CD4-positive, alpha-beta memory T cell (primary cell): ENCODE measurements at regions not wholly inside any gene's neighbourhood (a gene's known extent, or its start where the extent isn't known, plus 50 kb on each side); places are given as distances from the start of the nearest gene placed in this dataset.

Experiments used
- CTCF ChIA-PET: fragments of 350-600 bp; sonication (Branson Sonifier 250); formaldehyde crosslinking; loops from one replicate; lab custom pipeline; 2021; ENCODE audit warnings: inconsistent platforms; ENCODE audit not compliant: partially characterized antibody; lab: Charles Lee
- POLR2A ChIA-PET: fragments of 350-600 bp; sonication (Branson Sonifier 250); formaldehyde crosslinking; loops from one replicate; lab custom pipeline; 2021; ENCODE audit not compliant: partially characterized antibody; lab: Charles Lee
- DNase-seq, 5 donors: peaks; one replicate each; pipeline versions ENCODE4 v3.0.0 to v3.0.0-alpha.2; 2020 to 2022; ENCODE audit warnings: mixed read lengths in 1 of 5
- H3K27ac ChIP-seq: one replicate; pipeline ENCODE4 v1.7.0; 2013; ENCODE audit warnings: low read depth, low read length
- H3K27me3 ChIP-seq: 2 replicates; pipeline ENCODE4 v1.7.0; 2013; ENCODE audit warnings: mild to moderate bottlenecking, low read length, moderate library complexity; ENCODE audit not compliant: insufficient read depth
- H3K36me3 ChIP-seq: 2 replicates; pipeline ENCODE4 v1.7.0; 2013; ENCODE audit warnings: mild to moderate bottlenecking, low read length, moderate library complexity; ENCODE audit not compliant: insufficient read depth
- H3K4me1 ChIP-seq: 2 replicates; pipeline ENCODE4 v1.7.0; 2013; ENCODE audit warnings: mild to moderate bottlenecking, low read length, moderate library complexity; ENCODE audit not compliant: insufficient read depth
- H3K4me3 ChIP-seq, 2 donors: one replicate each; pipeline ENCODE4 v1.7.0; 2013; ENCODE audit warnings: low read length in 2 of 2, mild to moderate bottlenecking in 1 of 2
- H3K9me3 ChIP-seq, 2 donors: one replicate each; pipeline ENCODE4 v1.7.0; 2013; ENCODE audit warnings: low read length in 2 of 2, control low read depth in 1 of 2; ENCODE audit not compliant: control insufficient read depth in 1 of 2
- H3K27ac Mint-ChIP-seq, 7 donors: one replicate each; pipeline ENCODE4 v1.8.0; 2020 to 2021; ENCODE audit warnings: mixed read lengths in 7 of 7, mild to moderate bottlenecking in 6 of 7, inconsistent platforms in 3 of 7, moderate library complexity in 3 of 7
- H3K27me3 Mint-ChIP-seq, 2 donors: one replicate each; pipeline ENCODE4 v1.8.0; 2020 to 2021; ENCODE audit warnings: mixed read lengths in 2 of 2
- H3K36me3 Mint-ChIP-seq, 2 donors: one replicate each; pipeline ENCODE4 v1.8.0; 2020 to 2021; ENCODE audit warnings: mixed read lengths in 2 of 2, inconsistent platforms in 1 of 2, mild to moderate bottlenecking in 1 of 2
- H3K4me1 Mint-ChIP-seq, 4 donors: one replicate each; pipeline ENCODE4 v1.8.0; 2020 to 2021; ENCODE audit warnings: mixed read lengths in 4 of 4, mild to moderate bottlenecking in 1 of 4
- H3K4me3 Mint-ChIP-seq, 8 donors: one replicate each; pipeline ENCODE4 v1.8.0; 2020 to 2021; ENCODE audit warnings: mixed read lengths in 8 of 8, mild to moderate bottlenecking in 7 of 8, moderate library complexity in 6 of 8, inconsistent platforms in 3 of 8
- H3K9me3 Mint-ChIP-seq, 8 donors: one replicate each; pipeline ENCODE4 v1.8.0; 2020 to 2021; ENCODE audit warnings: mixed read lengths in 8 of 8, mild to moderate bottlenecking in 5 of 8, inconsistent platforms in 3 of 8, moderate library complexity in 1 of 8
- intact Hi-C: fragments of 100-400 bp; cut with micrococcal nuclease; formaldehyde crosslinking; loops from one replicate; pipeline ENCODE4 v1.15.1; 2023

DNA sequence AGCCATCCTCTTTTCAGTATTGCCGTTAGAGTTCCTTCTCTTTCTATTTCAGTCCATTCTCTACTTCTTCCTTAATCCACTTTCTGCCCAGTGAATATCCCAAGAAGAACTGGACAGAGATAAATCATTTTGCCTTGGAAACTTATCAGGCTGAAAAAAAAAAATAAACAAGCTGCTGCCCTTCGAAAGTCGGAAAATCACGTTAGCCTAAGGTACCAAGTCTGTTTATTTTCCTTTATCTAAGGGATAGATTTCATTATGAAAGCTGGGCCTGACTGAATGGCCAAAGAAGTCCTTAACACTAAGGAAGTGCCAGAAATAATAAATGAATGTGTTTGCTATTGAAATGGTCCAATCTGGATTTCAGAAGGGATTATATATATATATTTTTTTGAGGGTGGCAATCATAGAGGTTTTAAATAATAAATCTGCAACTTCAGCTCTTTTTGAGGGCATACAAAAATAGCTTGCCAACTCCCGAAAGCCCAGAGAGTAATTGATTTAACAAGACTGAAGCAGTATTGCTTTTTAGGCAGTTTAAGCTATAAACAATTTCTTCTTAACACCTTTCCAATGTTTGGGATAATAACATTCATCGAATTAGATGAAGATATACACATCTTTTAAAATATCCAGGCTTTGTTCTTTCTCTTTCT is 127.0 kb upstream of the STMND1 start:
- no peaks in the 10 kb centered on the region for H3K9me3 ChIP-seq
- DNase-seq = no peak
- no peak overlapping the region for H3K4me3 Mint-ChIP-seq
- no peak overlapping the region for H3K27ac Mint-ChIP-seq
- H3K4me1 Mint-ChIP-seq = peaks cover 0 to 3% (median 1%) of the 10 kb centered on the region in 4 donors
- intact Hi-C loops = no loop called here
- H3K4me1 ChIP-seq = no peaks in the 10 kb centered on the region
- H3K4me3 ChIP-seq = no peak overlapping the region
- CTCF ChIA-PET = interaction anchor here (1.0 kb wide), 1 partner anchor 10 kb away, joined by 4 read pairs; no protein-coding TSS in a partner anchor
- no peaks in the 10 kb centered on the region for H3K36me3 ChIP-seq
- H3K27ac ChIP-seq = no peak overlapping the region
- H3K27me3 Mint-ChIP-seq = peaks cover 15 to 35% of the 10 kb centered on the region in 2 donors
- H3K9me3 Mint-ChIP-seq = peaks cover 0 to 3% (median 0%) of the 10 kb centered on the region in 8 donors
- no peaks in the 10 kb centered on the region for H3K27me3 ChIP-seq
- H3K36me3 Mint-ChIP-seq = no peaks in the 10 kb centered on the region
- POLR2A ChIA-PET = no interaction called here

DNA sequence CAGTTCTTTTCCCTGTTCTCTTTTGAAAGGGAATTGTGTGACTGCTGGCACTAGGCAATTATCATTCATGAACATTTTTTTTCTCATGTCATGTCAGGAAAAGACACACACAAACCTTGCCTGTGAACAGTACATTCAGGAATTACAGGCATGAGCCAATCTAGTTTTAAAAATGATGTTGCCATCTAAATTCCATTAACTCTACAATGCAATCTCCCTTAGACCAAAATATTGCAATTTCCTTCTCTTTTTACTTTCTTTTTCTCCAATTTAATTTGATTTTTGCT is 127.5 kb upstream of the STMND1 start:
- Histone ChIP-seq H3K27ac (no peak overlapping the region), H3K27me3 (no peaks in the 10 kb centered on the region), H3K4me3 (no peak overlapping the region), H3K4me1 (no peaks in the 10 kb centered on the region), H3K36me3 (no peaks in the 10 kb centered on the region), H3K9me3 (no peaks in the 10 kb centered on the region)
- H3K36me3 Mint-ChIP-seq = no peaks in the 10 kb centered on the region
- intact Hi-C loops = no loop called here
- H3K9me3 Mint-ChIP-seq = peaks cover 0 to 1% (median 0%) of the 10 kb centered on the region in 8 donors
- H3K27me3 Mint-ChIP-seq = peaks cover 13 to 33% of the 10 kb centered on the region in 2 donors
- ChIA-PET POLR2A (no interaction called here), CTCF (interaction anchor here (1.0 to 2.2 kb wide), 2 partner anchors 9 to 10 kb away, joined by 4 to 10 read pairs; no protein-coding TSS in a partner anchor)
- H3K4me1 Mint-ChIP-seq = peaks cover 0 to 3% (median 1%) of the 10 kb centered on the region in 4 donors
- H3K4me3 Mint-ChIP-seq = no peak overlapping the region
- H3K27ac Mint-ChIP-seq = no peak overlapping the region
- no peak for DNase-seq

DNA sequence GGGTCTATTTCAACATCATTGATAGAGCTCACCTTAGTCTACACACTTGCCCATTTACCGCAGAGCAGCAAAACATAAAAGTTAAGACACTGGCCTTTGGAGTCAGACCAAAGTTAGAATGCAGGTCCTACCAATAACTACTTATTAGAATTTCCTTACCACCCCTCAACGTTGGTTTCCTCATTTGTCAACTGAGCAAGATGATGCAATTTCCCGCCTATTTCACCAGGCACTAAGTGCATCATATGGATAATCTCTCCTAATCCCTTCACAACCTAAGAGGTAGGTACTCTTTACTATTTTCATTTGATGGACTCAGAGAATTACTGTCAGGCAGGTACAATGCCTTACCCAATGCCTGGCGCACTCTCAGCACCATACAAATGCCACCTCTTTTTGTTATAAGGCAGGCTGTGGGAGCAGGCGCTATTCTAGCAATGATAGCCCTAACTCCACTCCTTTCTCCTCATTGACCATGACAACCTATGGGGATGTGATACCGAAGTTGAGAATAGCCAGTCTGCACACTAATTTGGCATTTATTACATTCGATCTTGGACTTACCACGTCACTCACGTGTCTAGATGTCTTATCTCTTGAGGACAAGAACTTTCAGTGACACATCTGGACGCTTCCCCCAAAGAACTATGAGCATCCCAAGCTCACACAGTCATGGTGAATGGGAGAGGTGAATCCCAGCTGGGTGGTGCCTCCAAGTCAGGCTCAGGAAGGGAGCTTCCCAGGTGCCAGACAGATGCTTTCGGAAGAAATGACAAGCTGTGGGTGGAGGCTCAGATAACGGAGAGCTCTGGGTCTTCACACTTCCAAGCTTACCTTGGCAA is 128.1 kb upstream of the STMND1 start:
- Mint-ChIP-seq H3K27ac (no peak overlapping the region), H3K9me3 (peaks cover 0 to 1% (median 0%) of the 10 kb centered on the region in 8 donors), H3K4me3 (no peak overlapping the region), H3K4me1 (peaks cover 0 to 3% (median 1%) of the 10 kb centered on the region in 4 donors), H3K27me3 (peaks cover 8 to 30% of the 10 kb centered on the region in 2 donors), H3K36me3 (no peaks in the 10 kb centered on the region)
- Histone ChIP-seq H3K27me3 (no peaks in the 10 kb centered on the region), H3K36me3 (no peaks in the 10 kb centered on the region), H3K9me3 (no peaks in the 10 kb centered on the region), H3K4me1 (no peaks in the 10 kb centered on the region), H3K27ac (no peak overlapping the region), H3K4me3 (no peak overlapping the region)
- DNase-seq = no peak
- ChIA-PET POLR2A (no interaction called here), CTCF (interaction anchor here (2.2 kb wide), 1 partner anchor 9 kb away, joined by 10 read pairs; no protein-coding TSS in a partner anchor)
- intact Hi-C loops = no loop called here

DNA sequence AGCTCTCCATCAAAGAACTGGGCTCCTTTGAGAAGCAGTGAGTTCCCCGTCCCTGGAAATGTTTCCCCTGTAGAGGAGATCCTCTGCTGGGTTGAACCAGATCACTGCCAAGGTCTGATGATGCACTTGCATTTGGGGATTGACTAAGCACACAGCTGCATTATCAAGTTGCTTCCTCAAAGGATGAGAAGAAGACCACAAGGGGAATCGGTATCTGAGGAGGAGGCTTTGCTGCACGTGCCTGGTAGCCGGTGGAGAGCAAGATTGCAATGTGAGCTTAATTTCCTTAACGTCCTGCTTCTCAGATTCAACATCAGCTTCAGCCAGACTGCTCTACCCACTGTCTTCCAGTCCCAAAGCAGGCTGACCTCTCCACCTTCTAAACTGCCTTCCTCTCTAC is 128.8 kb upstream of the STMND1 start:
- no peak overlapping the region for H3K4me3 Mint-ChIP-seq
- intact Hi-C loops = no loop called here
- no peaks in the 10 kb centered on the region for H3K9me3 ChIP-seq
- H3K27me3 ChIP-seq = no peaks in the 10 kb centered on the region
- H3K36me3 ChIP-seq = no peaks in the 10 kb centered on the region
- H3K4me3 ChIP-seq = no peak overlapping the region
- H3K9me3 Mint-ChIP-seq = peaks cover 0 to 1% (median 0%) of the 10 kb centered on the region in 8 donors
- no peaks in the 10 kb centered on the region for H3K36me3 Mint-ChIP-seq
- DNase-seq = no peak
- H3K4me1 ChIP-seq = no peaks in the 10 kb centered on the region
- peaks cover 0 to 3% (median 1%) of the 10 kb centered on the region in 4 donors for H3K4me1 Mint-ChIP-seq
- ChIA-PET POLR2A (no interaction called here), CTCF (interaction anchor here (2.2 kb wide), 1 partner anchor 8 kb away, joined by 10 read pairs; no protein-coding TSS in a partner anchor)
- peaks cover 8 to 28% of the 10 kb centered on the region in 2 donors for H3K27me3 Mint-ChIP-seq
- H3K27ac ChIP-seq = no peak overlapping the region
- no peak overlapping the region for H3K27ac Mint-ChIP-seq

DNA sequence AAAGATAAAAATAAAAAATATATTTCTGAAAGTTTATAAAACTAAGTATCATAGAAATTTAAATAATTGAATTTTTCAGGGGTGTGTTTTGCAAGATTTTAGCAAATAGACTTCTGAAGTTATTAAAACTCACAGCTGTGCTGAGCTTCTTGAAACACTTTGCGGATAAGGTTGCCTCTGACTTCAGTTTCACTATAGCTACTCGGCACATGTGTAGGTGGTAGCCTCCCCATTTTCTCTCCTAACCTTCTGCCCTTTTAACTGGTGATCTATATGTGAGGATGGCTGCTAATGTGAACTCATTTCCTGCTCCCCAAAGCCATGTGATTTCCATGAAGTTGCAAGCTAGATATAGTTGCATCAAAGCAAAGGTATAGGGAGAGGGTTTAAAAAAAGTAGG is 129.3 kb upstream of the STMND1 start:
- POLR2A ChIA-PET = no interaction called here
- H3K27me3 ChIP-seq = no peaks in the 10 kb centered on the region
- no peak overlapping the region for H3K4me3 ChIP-seq
- H3K27ac Mint-ChIP-seq = no peak overlapping the region
- no peaks in the 10 kb centered on the region for H3K9me3 ChIP-seq
- H3K27ac ChIP-seq = no peak overlapping the region
- no peaks in the 10 kb centered on the region for H3K36me3 Mint-ChIP-seq
- H3K9me3 Mint-ChIP-seq = peaks cover 0 to 1% (median 0%) of the 10 kb centered on the region in 8 donors
- DNase-seq = no peak
- H3K27me3 Mint-ChIP-seq = peaks cover 4 to 26% of the 10 kb centered on the region in 2 donors
- no peak overlapping the region for H3K4me3 Mint-ChIP-seq
- intact Hi-C loops = no loop called here
- peaks cover 0 to 3% (median 1%) of the 10 kb centered on the region in 4 donors for H3K4me1 Mint-ChIP-seq
- CTCF ChIA-PET = interaction anchor here (2.2 kb wide), 1 partner anchor 8 kb away, joined by 10 read pairs; no protein-coding TSS in a partner anchor
- no peaks in the 10 kb centered on the region for H3K4me1 ChIP-seq
- H3K36me3 ChIP-seq = no peaks in the 10 kb centered on the region

DNA sequence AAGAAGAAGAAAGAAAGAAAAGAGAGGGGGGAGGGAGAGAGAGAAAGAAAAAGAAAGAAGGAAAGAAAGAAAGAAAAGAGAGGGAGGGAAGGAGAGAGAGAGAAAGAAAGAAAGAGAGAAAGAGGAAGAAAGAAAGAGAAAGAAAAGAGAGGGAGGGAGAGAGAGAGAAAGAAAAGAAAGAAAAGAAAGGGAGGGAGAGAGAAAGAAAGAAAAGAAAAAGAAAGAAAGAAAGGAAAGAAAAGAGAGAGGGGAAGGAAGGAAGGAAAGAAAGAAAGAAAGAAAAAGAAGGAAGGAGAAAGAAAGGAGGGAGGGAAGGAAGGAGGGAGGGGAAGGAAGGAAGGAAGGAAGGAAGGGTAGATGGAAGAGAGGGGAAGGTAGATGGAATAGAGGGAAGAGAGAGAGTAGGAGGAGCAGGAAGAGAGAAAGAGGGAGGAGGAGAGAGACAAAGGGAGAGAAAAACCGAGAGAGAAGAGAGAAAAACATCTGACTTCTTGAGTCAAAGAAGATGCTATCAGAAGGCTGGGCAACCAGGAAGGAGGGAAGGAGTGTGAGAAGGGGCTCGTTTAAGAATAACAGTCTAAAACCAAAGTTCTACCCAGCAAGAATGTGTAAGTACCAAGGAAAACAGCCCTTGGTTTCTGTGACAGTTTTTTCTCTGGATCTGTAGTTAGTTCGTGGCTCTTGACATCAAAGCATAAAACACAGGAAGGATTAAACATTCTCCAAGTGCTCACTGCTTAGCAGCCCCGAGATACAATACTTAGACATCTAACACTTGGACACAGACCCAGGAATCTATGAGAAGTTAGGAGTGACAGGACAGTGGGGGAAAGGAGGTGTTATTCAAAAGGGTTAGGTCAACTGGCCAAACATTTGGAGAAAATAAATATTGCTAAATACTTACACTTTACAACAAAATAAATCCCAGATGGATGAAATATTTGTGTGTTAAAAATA is 131.9 kb upstream of the STMND1 start:
- Histone ChIP-seq H3K4me1 (peaks cover 1% of the 10 kb centered on the region), H3K4me3 (no peak overlapping the region), H3K9me3 (no peaks in the 10 kb centered on the region), H3K36me3 (no peaks in the 10 kb centered on the region), H3K27me3 (no peaks in the 10 kb centered on the region), H3K27ac (no peak overlapping the region)
- Mint-ChIP-seq H3K27ac (no peak overlapping the region), H3K27me3 (peaks cover 5 to 20% of the 10 kb centered on the region in 2 donors), H3K4me3 (no peak overlapping the region), H3K4me1 (peaks cover 2 to 3% (median 3%) of the 10 kb centered on the region in 4 donors), H3K9me3 (no peaks in the 10 kb centered on the region), H3K36me3 (no peaks in the 10 kb centered on the region)
- no peak for DNase-seq
- intact Hi-C loops = no loop called here
- ChIA-PET CTCF (no interaction called here), POLR2A (no interaction called here)
